SK-N-SH (cell line): ENCODE measurements at regions not wholly inside any gene's neighbourhood (a gene's known extent, or its start where the extent isn't known, plus 50 kb on each side); places are given as distances from the start of the nearest gene placed in this dataset.
A peak's percentile ranks its signal among the peaks of the same experiment; 100 is the strongest.

Source experiments
- CTCF ChIA-PET: fragments of 300-600, 350-600 bp; formaldehyde crosslinking; extraction: SDS; loops from one replicate; lab custom pipeline; 2021; lab: Yijun Ruan, JAX
- POLR2A ChIA-PET: fragments of 350-600 bp; sonication (Branson Sonifier 250); formaldehyde crosslinking; extraction: SDS; loops from one replicate; lab custom pipeline; 2020; ENCODE audit warnings: antibody characterized with exemption, inconsistent platforms; lab: Yijun Ruan, JAX
- DNase-seq: peaks from one replicate; pipeline ENCODE4 v3.0.0; 2012
- H2AFZ ChIP-seq: fragments of 200-600 bp; sonication (generic); 2 replicates; pipeline ENCODE4 v1.8.1; 2016; ENCODE audit warnings: antibody characterized with exemption, mild to moderate bottlenecking, low read depth
- H3F3A ChIP-seq: fragments of 200-600 bp; sonication (generic); replicated peaks from 2 replicates; pipeline ENCODE3; 2016; ENCODE audit warnings: antibody characterized with exemption, mild to moderate bottlenecking; ENCODE audit not compliant: insufficient read depth
- H3K27ac ChIP-seq, 2 experiments: fragments of 200-500 bp in 1 of 2; fragments of 200-600 bp in 1 of 2; sonication (Bioruptor generic) in 1 of 2; sonication (generic), shearing (Covaris generic) in 1 of 2; 2 replicates each; pipeline versions ENCODE4 v1.5.1 to v1.6.1; 2014 to 2016; ENCODE audit warnings: low read depth in 2 of 2, inconsistent platforms in 1 of 2, low read length in 1 of 2, mild to moderate bottlenecking in 1 of 2, mixed read lengths in 1 of 2
- H3K27me3 ChIP-seq: fragments of 200-600 bp; sonication (generic), shearing (Covaris generic); 2 replicates; pipeline ENCODE4 v1.6.1; 2016; ENCODE audit warnings: mixed run types; ENCODE audit not compliant: insufficient read depth
- H3K36me3 ChIP-seq, 2 experiments: fragments of 200-500 bp in 1 of 2; fragments of 200-600 bp in 1 of 2; sonication (Bioruptor generic) in 1 of 2; sonication (generic) in 1 of 2; replicated peaks in 1 of 2; 2 replicates each; pipeline versions ENCODE3 to v1.5.1; 2014 to 2016; ENCODE audit warnings: low read length in 1 of 2, mild to moderate bottlenecking in 1 of 2; ENCODE audit not compliant: insufficient read depth in 2 of 2, control insufficient read depth in 1 of 2
- H3K4me1 ChIP-seq, 2 experiments: fragments of 200-500 bp in 1 of 2; fragments of 200-600 bp in 1 of 2; sonication (Bioruptor generic) in 1 of 2; sonication (generic), shearing (Covaris generic) in 1 of 2; 2 replicates each; pipeline versions ENCODE4 v1.5.1 to v1.6.1; 2014 to 2016; ENCODE audit warnings: low read depth in 1 of 2, low read length in 1 of 2, mixed run types in 1 of 2; ENCODE audit not compliant: insufficient read depth in 2 of 2, control insufficient read depth in 1 of 2
- H3K4me2 ChIP-seq: fragments of 200-600 bp; sonication (generic), shearing (Covaris generic); 2 replicates; pipeline ENCODE4 v1.6.1; 2017; ENCODE audit warnings: mixed run types
- H3K4me3 ChIP-seq, 2 experiments: fragments of 200-500 bp in 1 of 2; fragments of 200-600 bp in 1 of 2; sonication (Bioruptor generic) in 1 of 2; sonication (generic), shearing (Covaris generic) in 1 of 2; 2 replicates each; pipeline versions ENCODE4 v1.5.1 to v1.8.1; 2014 to 2016; ENCODE audit warnings: low read depth in 2 of 2, inconsistent platforms in 1 of 2, low read length in 1 of 2, mild to moderate bottlenecking in 1 of 2, mixed read lengths in 1 of 2, moderate library complexity in 1 of 2
- H3K79me2 ChIP-seq: fragments of 200-600 bp; sonication (generic); 2 replicates; pipeline ENCODE4 v1.8.1; 2017; ENCODE audit warnings: mild to moderate bottlenecking; ENCODE audit not compliant: insufficient read depth
- H3K9ac ChIP-seq: fragments of 200-600 bp; sonication (generic); 2 replicates; pipeline ENCODE4 v1.6.1; 2017; ENCODE audit warnings: mixed run types
- H3K9me2 ChIP-seq: fragments of 200-600 bp; sonication (generic); 2 replicates; pipeline ENCODE4 v1.6.1; 2017; ENCODE audit warnings: mixed run types
- H3K9me3 ChIP-seq: fragments of 200-600 bp; sonication (generic); 2 replicates; pipeline ENCODE4 v1.6.1; 2017; ENCODE audit warnings: mixed run types, mild to moderate bottlenecking, moderate library complexity
- H4K20me1 ChIP-seq: fragments of 200-600 bp; sonication (generic); 2 replicates; pipeline ENCODE4 v1.6.1; 2017; ENCODE audit warnings: mild to moderate bottlenecking, mixed run types; ENCODE audit not compliant: insufficient read depth
- FOSL2 ChIP-seq: IDR thresholded peaks from 2 replicates; pipeline ENCODE4 v1.4.0; 2012; ENCODE audit warnings: low read depth, mild to moderate bottlenecking, moderate library complexity, borderline replicate concordance
- GATA2 ChIP-seq: sonication (generic); formaldehyde crosslinking; IDR thresholded peaks from 2 replicates; pipeline ENCODE4 v1.5.0; 2020; ENCODE audit warnings: mild to moderate bottlenecking, missing genetic modification reagents
- MXI1 ChIP-seq: IDR thresholded peaks from 2 replicates; pipeline ENCODE4 v1.6.1; 2012; ENCODE audit warnings: mild to moderate bottlenecking, low read depth, low read length, improper control_type of control experiment
- NRF1 ChIP-seq: IDR thresholded peaks from 2 replicates; pipeline ENCODE4 v1.6.1; 2012; ENCODE audit warnings: low read depth, mild to moderate bottlenecking, low read length
- POLR2AphosphoS5 ChIP-seq: IDR thresholded peaks from 2 replicates; pipeline ENCODE4 v1.6.1; 2012; ENCODE audit warnings: low read depth, low read length
- RAD21 ChIP-seq: IDR thresholded peaks from 2 replicates; pipeline ENCODE4 v1.6.1; 2012; ENCODE audit warnings: mild to moderate bottlenecking, low read length
- RFX5 ChIP-seq: IDR thresholded peaks from 2 replicates; pipeline ENCODE4 v1.6.1; 2012; ENCODE audit warnings: mild to moderate bottlenecking, improper control_type of control experiment, low read length
- SMC3 ChIP-seq: IDR thresholded peaks from 2 replicates; pipeline ENCODE4 v1.6.1; 2012; ENCODE audit warnings: low read depth, low read length, improper control_type of control experiment
- TCF12 ChIP-seq: IDR thresholded peaks from 2 replicates; pipeline ENCODE4 v1.4.0; 2012
- TEAD4 ChIP-seq: IDR thresholded peaks from 2 replicates; pipeline ENCODE4 v1.4.0; 2012; ENCODE audit warnings: mild to moderate bottlenecking, borderline replicate concordance; ENCODE audit not compliant: insufficient read depth
- USF2 ChIP-seq: fragments of 150-350 bp; IDR thresholded peaks from 2 replicates; pipeline ENCODE4 v1.6.1; 2017; ENCODE audit warnings: antibody characterized with exemption, low read length, low read depth, borderline replicate concordance
- ZBTB33 ChIP-seq: IDR thresholded peaks from 2 replicates; pipeline ENCODE4 v1.4.0; 2012; ENCODE audit warnings: low read depth, borderline replicate concordance
- WGBS: methylation state at CpG from one replicate; pipeline ENCODE4 v1.1.6; 2017; ENCODE audit warnings: low lambda C conversion rate; 5-methylcytosine and 5-hydroxymethylcytosine counted together

- 66% methylated on average over 8 of the region's 8 CpGs for WGBS
- no peaks in the 10 kb centered on the region for H3K9me3 ChIP-seq
- no peak overlapping the region for H2AFZ ChIP-seq
- H3F3A ChIP-seq, result no peaks in the 10 kb centered on the region
- no peak overlapping the region for H3K27ac ChIP-seq
- H3K4me1 ChIP-seq, result peaks cover 0 to 5% of the 10 kb centered on the region in 2 experiments; a peak in 2 of 4 replicates
- TF ChIP-seq TEAD4 (no peak), ZBTB33 (no peak), MXI1 (no peak), TCF12 (no peak), FOSL2 (no peak), POLR2AphosphoS5 (no peak), RFX5 (no peak), USF2 (no peak)
- H3K4me2 ChIP-seq, result no peak overlapping the region
- no peaks in the 10 kb centered on the region for H3K9me2 ChIP-seq
- POLR2A ChIA-PET, result no interaction called here
- H3K79me2 ChIP-seq, result no peaks in the 10 kb centered on the region
- DNase-seq, result no peak
- no peaks in the 10 kb centered on the region for H3K36me3 ChIP-seq
- H3K27me3 ChIP-seq, result no peaks in the 10 kb centered on the region
- H4K20me1 ChIP-seq, result no peaks in the 10 kb centered on the region
- H3K9ac ChIP-seq, result no peak overlapping the region
- CTCF ChIA-PET, result interaction anchor here (0.7 kb wide), 1 partner anchor 28 kb away, joined by 3 read pairs; no protein-coding TSS in a partner anchor
- H3K4me3 ChIP-seq, result no peak overlapping the region
These were observed 75.2 kb upstream of the SIX2 start for GRCh38 chr2:45084361-45085020.

- 61% methylated on average over 4 of the region's 4 CpGs for WGBS
- POLR2A ChIA-PET, result no interaction called here
- Histone ChIP-seq H3K4me1 (peaks cover 0 to 5% of the 10 kb centered on the region in 2 experiments; a peak in 2 of 4 replicates), H3K27ac (no peak overlapping the region), H3K9me3 (no peaks in the 10 kb centered on the region), H3K27me3 (no peaks in the 10 kb centered on the region), H3K4me2 (no peak overlapping the region), H3K9ac (no peak overlapping the region), H4K20me1 (no peaks in the 10 kb centered on the region), H3K4me3 (no peak overlapping the region), H3K79me2 (no peaks in the 10 kb centered on the region), H3F3A (no peaks in the 10 kb centered on the region), H3K9me2 (no peaks in the 10 kb centered on the region), H3K36me3 (no peaks in the 10 kb centered on the region), H2AFZ (no peak overlapping the region)
- CTCF ChIA-PET, result interaction anchor here (0.7 kb wide), 1 partner anchor 11 kb away, joined by 3 read pairs; no protein-coding TSS in a partner anchor
- TF ChIP-seq RFX5 (no peak), GATA2 (CRISPR knock-in tag) (no peak), RAD21 (peak; percentile 26; the same call in 1 of the 2 replicates), NRF1 (no peak), SMC3 (no peak; the same call in 1 of the 2 replicates)
- DNase-seq, result no peak
These were observed 73.9 kb upstream of the SIX2 start for GRCh38 chr2:45083175-45083574.
